ENCODE measurements at regions not wholly inside any gene's neighbourhood (a gene's known extent, or its start where the extent isn't known, plus 50 kb on each side); places are given as distances from the start of the nearest gene placed in this dataset.

DNA sequence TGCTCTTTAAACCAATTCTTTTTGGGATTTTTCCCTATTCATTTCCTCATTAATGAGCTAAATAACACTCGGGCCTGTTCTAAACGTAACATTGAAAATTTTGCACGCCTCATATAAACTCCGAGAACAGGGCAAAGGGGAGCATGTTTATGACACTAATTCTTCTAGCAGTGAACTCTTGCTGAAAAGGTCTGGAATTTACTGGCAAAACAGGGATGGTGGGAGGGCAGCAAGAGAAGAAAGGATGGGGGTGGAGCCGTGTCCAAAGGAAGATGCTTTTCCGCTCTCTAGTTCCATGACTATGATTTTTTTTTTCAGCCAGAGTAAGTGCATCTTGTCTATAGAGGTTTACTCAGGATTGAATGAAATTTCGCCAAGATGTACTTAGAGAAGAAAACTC is 50.0 kb upstream of the IL1R1 start:
- no peaks in the 10 kb centered on the region for H3K36me3 ChIP-seq (replicated peaks)
- no peak overlapping the region for H3K27ac ChIP-seq
- DNase-seq, result no peak
- no peak overlapping the region for H3K4me3 ChIP-seq (ENCODE audit: low read depth, low read length)
- in situ Hi-C loops (cut with HindIII; ENCODE audit: low pct_ligation_motif_present, low sequenced_read_pairs), result no loop called here
- no peaks in the 10 kb centered on the region for H3K27me3 ChIP-seq (replicated peaks)
- TF ChIP-seq, protein P1, sequence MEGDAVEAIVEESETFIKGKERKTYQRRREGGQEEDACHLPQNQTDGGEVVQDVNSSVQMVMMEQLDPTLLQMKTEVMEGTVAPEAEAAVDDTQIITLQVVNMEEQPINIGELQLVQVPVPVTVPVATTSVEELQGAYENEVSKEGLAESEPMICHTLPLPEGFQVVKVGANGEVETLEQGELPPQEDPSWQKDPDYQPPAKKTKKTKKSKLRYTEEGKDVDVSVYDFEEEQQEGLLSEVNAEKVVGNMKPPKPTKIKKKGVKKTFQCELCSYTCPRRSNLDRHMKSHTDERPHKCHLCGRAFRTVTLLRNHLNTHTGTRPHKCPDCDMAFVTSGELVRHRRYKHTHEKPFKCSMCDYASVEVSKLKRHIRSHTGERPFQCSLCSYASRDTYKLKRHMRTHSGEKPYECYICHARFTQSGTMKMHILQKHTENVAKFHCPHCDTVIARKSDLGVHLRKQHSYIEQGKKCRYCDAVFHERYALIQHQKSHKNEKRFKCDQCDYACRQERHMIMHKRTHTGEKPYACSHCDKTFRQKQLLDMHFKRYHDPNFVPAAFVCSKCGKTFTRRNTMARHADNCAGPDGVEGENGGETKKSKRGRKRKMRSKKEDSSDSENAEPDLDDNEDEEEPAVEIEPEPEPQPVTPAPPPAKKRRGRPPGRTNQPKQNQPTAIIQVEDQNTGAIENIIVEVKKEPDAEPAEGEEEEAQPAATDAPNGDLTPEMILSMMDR (IDR thresholded peaks at IDR 0.05; ENCODE audit: low read depth, low read length, missing control alignments), result no peak

Measured in brain microvascular endothelial cell (primary cell).